SK-N-SH (cell line): ENCODE measurements at regions not wholly inside any gene's neighbourhood (a gene's known extent, or its start where the extent isn't known, plus 50 kb on each side); places are given as distances from the start of the nearest gene placed in this dataset.

Source experiments
- CTCF ChIA-PET: fragments of 300-600, 350-600 bp; formaldehyde crosslinking; extraction: SDS; loops from one replicate; lab custom pipeline; 2021; lab: Yijun Ruan, JAX
- POLR2A ChIA-PET: fragments of 350-600 bp; sonication (Branson Sonifier 250); formaldehyde crosslinking; extraction: SDS; loops from one replicate; lab custom pipeline; 2020; ENCODE audit warnings: antibody characterized with exemption, inconsistent platforms; lab: Yijun Ruan, JAX
- DNase-seq: peaks from one replicate; pipeline ENCODE4 v3.0.0; 2012
- H2AFZ ChIP-seq: fragments of 200-600 bp; sonication (generic); 2 replicates; pipeline ENCODE4 v1.8.1; 2016; ENCODE audit warnings: antibody characterized with exemption, mild to moderate bottlenecking, low read depth
- H3F3A ChIP-seq: fragments of 200-600 bp; sonication (generic); replicated peaks from 2 replicates; pipeline ENCODE3; 2016; ENCODE audit warnings: antibody characterized with exemption, mild to moderate bottlenecking; ENCODE audit not compliant: insufficient read depth
- H3K27ac ChIP-seq, 2 experiments: fragments of 200-500 bp in 1 of 2; fragments of 200-600 bp in 1 of 2; sonication (Bioruptor generic) in 1 of 2; sonication (generic), shearing (Covaris generic) in 1 of 2; 2 replicates each; pipeline versions ENCODE4 v1.5.1 to v1.6.1; 2014 to 2016; ENCODE audit warnings: low read depth in 2 of 2, inconsistent platforms in 1 of 2, low read length in 1 of 2, mild to moderate bottlenecking in 1 of 2, mixed read lengths in 1 of 2
- H3K27me3 ChIP-seq: fragments of 200-600 bp; sonication (generic), shearing (Covaris generic); 2 replicates; pipeline ENCODE4 v1.6.1; 2016; ENCODE audit warnings: mixed run types; ENCODE audit not compliant: insufficient read depth
- H3K36me3 ChIP-seq, 2 experiments: fragments of 200-500 bp in 1 of 2; fragments of 200-600 bp in 1 of 2; sonication (Bioruptor generic) in 1 of 2; sonication (generic) in 1 of 2; replicated peaks in 1 of 2; 2 replicates each; pipeline versions ENCODE3 to v1.5.1; 2014 to 2016; ENCODE audit warnings: low read length in 1 of 2, mild to moderate bottlenecking in 1 of 2; ENCODE audit not compliant: insufficient read depth in 2 of 2, control insufficient read depth in 1 of 2
- H3K4me1 ChIP-seq, 2 experiments: fragments of 200-500 bp in 1 of 2; fragments of 200-600 bp in 1 of 2; sonication (Bioruptor generic) in 1 of 2; sonication (generic), shearing (Covaris generic) in 1 of 2; 2 replicates each; pipeline versions ENCODE4 v1.5.1 to v1.6.1; 2014 to 2016; ENCODE audit warnings: low read depth in 1 of 2, low read length in 1 of 2, mixed run types in 1 of 2; ENCODE audit not compliant: insufficient read depth in 2 of 2, control insufficient read depth in 1 of 2
- H3K4me2 ChIP-seq: fragments of 200-600 bp; sonication (generic), shearing (Covaris generic); 2 replicates; pipeline ENCODE4 v1.6.1; 2017; ENCODE audit warnings: mixed run types
- H3K4me3 ChIP-seq, 2 experiments: fragments of 200-500 bp in 1 of 2; fragments of 200-600 bp in 1 of 2; sonication (Bioruptor generic) in 1 of 2; sonication (generic), shearing (Covaris generic) in 1 of 2; 2 replicates each; pipeline versions ENCODE4 v1.5.1 to v1.8.1; 2014 to 2016; ENCODE audit warnings: low read depth in 2 of 2, inconsistent platforms in 1 of 2, low read length in 1 of 2, mild to moderate bottlenecking in 1 of 2, mixed read lengths in 1 of 2, moderate library complexity in 1 of 2
- H3K79me2 ChIP-seq: fragments of 200-600 bp; sonication (generic); 2 replicates; pipeline ENCODE4 v1.8.1; 2017; ENCODE audit warnings: mild to moderate bottlenecking; ENCODE audit not compliant: insufficient read depth
- H3K9ac ChIP-seq: fragments of 200-600 bp; sonication (generic); 2 replicates; pipeline ENCODE4 v1.6.1; 2017; ENCODE audit warnings: mixed run types
- H3K9me2 ChIP-seq: fragments of 200-600 bp; sonication (generic); 2 replicates; pipeline ENCODE4 v1.6.1; 2017; ENCODE audit warnings: mixed run types
- H3K9me3 ChIP-seq: fragments of 200-600 bp; sonication (generic); 2 replicates; pipeline ENCODE4 v1.6.1; 2017; ENCODE audit warnings: mixed run types, mild to moderate bottlenecking, moderate library complexity
- H4K20me1 ChIP-seq: fragments of 200-600 bp; sonication (generic); 2 replicates; pipeline ENCODE4 v1.6.1; 2017; ENCODE audit warnings: mild to moderate bottlenecking, mixed run types; ENCODE audit not compliant: insufficient read depth
- CHD2 ChIP-seq: fragments of 150-350 bp; IDR thresholded peaks from 2 replicates; pipeline ENCODE4 v1.6.1; 2018; ENCODE audit warnings: low read length; ENCODE audit not compliant: partially characterized antibody
- ELF1 ChIP-seq: IDR thresholded peaks from 2 replicates; pipeline ENCODE4 v1.4.0; 2012
- EZH2phosphoT487 ChIP-seq: fragments of 200-600 bp; sonication (generic); IDR thresholded peaks from 2 replicates; pipeline ENCODE4 v1.6.1; 2017; ENCODE audit warnings: low read depth, mixed run types, mild to moderate bottlenecking, antibody characterized with exemption, moderate library complexity, borderline replicate concordance
- FOSL2 ChIP-seq: IDR thresholded peaks from 2 replicates; pipeline ENCODE4 v1.4.0; 2012; ENCODE audit warnings: low read depth, mild to moderate bottlenecking, moderate library complexity, borderline replicate concordance
- FOXM1 ChIP-seq: IDR thresholded peaks from 2 replicates; pipeline ENCODE4 v1.4.0; 2012; ENCODE audit warnings: low read depth, mild to moderate bottlenecking
- GATA2 ChIP-seq: sonication (generic); formaldehyde crosslinking; IDR thresholded peaks from 2 replicates; pipeline ENCODE4 v1.5.0; 2020; ENCODE audit warnings: mild to moderate bottlenecking, missing genetic modification reagents
- JUND ChIP-seq: IDR thresholded peaks from 2 replicates; pipeline ENCODE4 v1.4.0; 2012
- MXI1 ChIP-seq: IDR thresholded peaks from 2 replicates; pipeline ENCODE4 v1.6.1; 2012; ENCODE audit warnings: mild to moderate bottlenecking, low read depth, low read length, improper control_type of control experiment
- NFIC ChIP-seq: IDR thresholded peaks from 2 replicates; pipeline ENCODE4 v1.4.0; 2012; ENCODE audit warnings: borderline replicate concordance
- POLR2AphosphoS5 ChIP-seq: IDR thresholded peaks from 2 replicates; pipeline ENCODE4 v1.6.1; 2012; ENCODE audit warnings: low read depth, low read length
- RAD21 ChIP-seq: IDR thresholded peaks from 2 replicates; pipeline ENCODE4 v1.6.1; 2012; ENCODE audit warnings: mild to moderate bottlenecking, low read length
- SIN3A ChIP-seq: IDR thresholded peaks from 2 replicates; pipeline ENCODE4 v1.6.1; 2012; ENCODE audit warnings: low read depth, mild to moderate bottlenecking, low read length, moderate library complexity, borderline replicate concordance
- SMC3 ChIP-seq: IDR thresholded peaks from 2 replicates; pipeline ENCODE4 v1.6.1; 2012; ENCODE audit warnings: low read depth, low read length, improper control_type of control experiment
- TAF1 ChIP-seq: IDR thresholded peaks from 2 replicates; pipeline ENCODE4 v1.6.1; 2012; ENCODE audit warnings: low read depth, mild to moderate bottlenecking, low read length, moderate library complexity, borderline replicate concordance
- TCF12 ChIP-seq: IDR thresholded peaks from 2 replicates; pipeline ENCODE4 v1.4.0; 2012
- TEAD4 ChIP-seq: IDR thresholded peaks from 2 replicates; pipeline ENCODE4 v1.4.0; 2012; ENCODE audit warnings: mild to moderate bottlenecking, borderline replicate concordance; ENCODE audit not compliant: insufficient read depth
- WGBS: methylation state at CpG from one replicate; pipeline ENCODE4 v1.1.6; 2017; ENCODE audit warnings: low lambda C conversion rate; 5-methylcytosine and 5-hydroxymethylcytosine counted together
- TF ChIP-seq, protein P1 (sequence below): fragments of 200-600 bp; sonication (generic); IDR thresholded peaks from 2 replicates; pipeline ENCODE4 v1.6.1; 2017; ENCODE audit warnings: antibody characterized with exemption, mild to moderate bottlenecking, moderate library complexity
- TF ChIP-seq, protein P2 (sequence below): fragments of 150-350 bp; IDR thresholded peaks from 2 replicates; pipeline ENCODE4 v1.6.1; 2016; ENCODE audit warnings: mild to moderate bottlenecking, low read depth, low read length
- TF ChIP-seq, protein P3 (sequence below): IDR thresholded peaks from 2 replicates; pipeline ENCODE4 v1.4.0; 2012; ENCODE audit warnings: low read depth, borderline replicate concordance
- TF ChIP-seq, protein P4 (sequence below): fragments of 150-350 bp; IDR thresholded peaks from 2 replicates; pipeline ENCODE4 v1.6.1; 2017; ENCODE audit warnings: antibody characterized with exemption, low read length, low read depth, borderline replicate concordance

DNA sequence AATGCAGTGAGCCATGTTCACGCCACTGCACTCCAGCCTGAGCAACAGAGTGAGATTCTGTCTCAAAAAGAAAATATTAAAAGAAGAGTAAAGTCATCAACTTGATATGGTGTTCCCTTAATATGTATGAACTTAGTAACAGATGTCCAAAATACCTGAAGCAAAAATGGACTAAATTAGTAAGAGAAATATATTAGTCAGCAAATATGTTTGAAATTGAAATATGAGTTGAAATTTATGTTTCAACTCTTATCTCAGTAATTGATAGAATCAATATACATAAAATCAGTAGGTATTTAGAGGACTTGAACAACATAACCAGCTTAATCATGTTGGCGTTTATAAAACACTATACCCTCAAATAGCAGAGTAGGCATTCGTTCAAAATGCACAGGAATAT lies 668.5 kb downstream of the ISL1 start:
- Histone ChIP-seq H3K27me3 (no peaks in the 10 kb centered on the region), H3K27ac (no peak overlapping the region), H3K36me3 (no peaks in the 10 kb centered on the region), H4K20me1 (no peaks in the 10 kb centered on the region), H3K9me3 (no peaks in the 10 kb centered on the region), H3K4me3 (no peak overlapping the region), H3K9me2 (no peaks in the 10 kb centered on the region), H3K79me2 (no peaks in the 10 kb centered on the region), H3K9ac (no peak overlapping the region), H3K4me2 (no peak overlapping the region), H3F3A (no peaks in the 10 kb centered on the region), H2AFZ (no peak overlapping the region), H3K4me1 (no peaks in the 10 kb centered on the region)
- DNase-seq, result no peak
- CTCF ChIA-PET, result no interaction called here
- POLR2A ChIA-PET, result no interaction called here
- no peak for TF ChIP-seq POLR2AphosphoS5
- no peak for TF ChIP-seq SMC3
- no peak for TF ChIP-seq FOXM1
- TF ChIP-seq, protein P1, sequence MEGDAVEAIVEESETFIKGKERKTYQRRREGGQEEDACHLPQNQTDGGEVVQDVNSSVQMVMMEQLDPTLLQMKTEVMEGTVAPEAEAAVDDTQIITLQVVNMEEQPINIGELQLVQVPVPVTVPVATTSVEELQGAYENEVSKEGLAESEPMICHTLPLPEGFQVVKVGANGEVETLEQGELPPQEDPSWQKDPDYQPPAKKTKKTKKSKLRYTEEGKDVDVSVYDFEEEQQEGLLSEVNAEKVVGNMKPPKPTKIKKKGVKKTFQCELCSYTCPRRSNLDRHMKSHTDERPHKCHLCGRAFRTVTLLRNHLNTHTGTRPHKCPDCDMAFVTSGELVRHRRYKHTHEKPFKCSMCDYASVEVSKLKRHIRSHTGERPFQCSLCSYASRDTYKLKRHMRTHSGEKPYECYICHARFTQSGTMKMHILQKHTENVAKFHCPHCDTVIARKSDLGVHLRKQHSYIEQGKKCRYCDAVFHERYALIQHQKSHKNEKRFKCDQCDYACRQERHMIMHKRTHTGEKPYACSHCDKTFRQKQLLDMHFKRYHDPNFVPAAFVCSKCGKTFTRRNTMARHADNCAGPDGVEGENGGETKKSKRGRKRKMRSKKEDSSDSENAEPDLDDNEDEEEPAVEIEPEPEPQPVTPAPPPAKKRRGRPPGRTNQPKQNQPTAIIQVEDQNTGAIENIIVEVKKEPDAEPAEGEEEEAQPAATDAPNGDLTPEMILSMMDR, result no peak
- TF ChIP-seq GATA2, result no peak
- no peak for TF ChIP-seq FOSL2
- TF ChIP-seq JUND, result no peak
- no peak for TF ChIP-seq SIN3A
- TF ChIP-seq CHD2, result no peak
- TF ChIP-seq MXI1, result no peak
- no peak for TF ChIP-seq TEAD4
- no peak for TF ChIP-seq ELF1
- TF ChIP-seq, protein P2, sequence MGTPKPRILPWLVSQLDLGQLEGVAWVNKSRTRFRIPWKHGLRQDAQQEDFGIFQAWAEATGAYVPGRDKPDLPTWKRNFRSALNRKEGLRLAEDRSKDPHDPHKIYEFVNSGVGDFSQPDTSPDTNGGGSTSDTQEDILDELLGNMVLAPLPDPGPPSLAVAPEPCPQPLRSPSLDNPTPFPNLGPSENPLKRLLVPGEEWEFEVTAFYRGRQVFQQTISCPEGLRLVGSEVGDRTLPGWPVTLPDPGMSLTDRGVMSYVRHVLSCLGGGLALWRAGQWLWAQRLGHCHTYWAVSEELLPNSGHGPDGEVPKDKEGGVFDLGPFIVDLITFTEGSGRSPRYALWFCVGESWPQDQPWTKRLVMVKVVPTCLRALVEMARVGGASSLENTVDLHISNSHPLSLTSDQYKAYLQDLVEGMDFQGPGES, result no peak
- no peak for TF ChIP-seq NFIC
- TF ChIP-seq TCF12, result no peak
- TF ChIP-seq, protein P3, sequence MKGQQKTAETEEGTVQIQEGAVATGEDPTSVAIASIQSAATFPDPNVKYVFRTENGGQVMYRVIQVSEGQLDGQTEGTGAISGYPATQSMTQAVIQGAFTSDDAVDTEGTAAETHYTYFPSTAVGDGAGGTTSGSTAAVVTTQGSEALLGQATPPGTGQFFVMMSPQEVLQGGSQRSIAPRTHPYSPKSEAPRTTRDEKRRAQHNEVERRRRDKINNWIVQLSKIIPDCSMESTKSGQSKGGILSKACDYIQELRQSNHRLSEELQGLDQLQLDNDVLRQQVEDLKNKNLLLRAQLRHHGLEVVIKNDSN, result no peak
- 48% methylated on average over 3 of the region's 3 CpGs for WGBS

DNA sequence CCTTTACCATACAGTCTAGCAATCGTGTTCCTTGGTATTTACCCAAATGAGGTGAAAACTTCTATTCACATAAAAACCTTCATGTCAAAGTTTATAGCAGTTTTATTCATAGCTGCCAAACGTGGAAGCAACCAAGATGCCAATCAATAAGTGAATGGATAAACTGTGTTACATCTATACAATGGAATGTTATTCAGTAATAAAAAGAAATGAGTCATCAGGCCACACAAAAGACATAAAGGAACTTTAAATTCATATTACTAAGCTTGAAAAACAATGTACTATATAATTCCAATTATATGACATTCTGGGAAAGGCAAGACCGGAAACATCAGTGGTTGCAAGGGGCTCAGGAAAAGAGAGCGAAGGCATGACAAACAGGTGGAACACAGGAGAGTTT lies 679.9 kb downstream of the ISL1 start:
- Histone ChIP-seq H3F3A (no peaks in the 10 kb centered on the region), H3K27ac (no peak overlapping the region), H3K9ac (no peak overlapping the region), H3K79me2 (no peaks in the 10 kb centered on the region), H3K9me2 (no peaks in the 10 kb centered on the region)
- 28% methylated on average over 4 of the region's 4 CpGs for WGBS
- TF ChIP-seq FOSL2 (no peak), CHD2 (no peak), EZH2phosphoT487 (no peak), SMC3 (no peak), TAF1 (no peak), RAD21 (no peak), TEAD4 (no peak), SIN3A (no peak)
- TF ChIP-seq, protein P4, sequence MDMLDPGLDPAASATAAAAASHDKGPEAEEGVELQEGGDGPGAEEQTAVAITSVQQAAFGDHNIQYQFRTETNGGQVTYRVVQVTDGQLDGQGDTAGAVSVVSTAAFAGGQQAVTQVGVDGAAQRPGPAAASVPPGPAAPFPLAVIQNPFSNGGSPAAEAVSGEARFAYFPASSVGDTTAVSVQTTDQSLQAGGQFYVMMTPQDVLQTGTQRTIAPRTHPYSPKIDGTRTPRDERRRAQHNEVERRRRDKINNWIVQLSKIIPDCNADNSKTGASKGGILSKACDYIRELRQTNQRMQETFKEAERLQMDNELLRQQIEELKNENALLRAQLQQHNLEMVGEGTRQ, result no peak
- TF ChIP-seq, all 33 proteins: peak for 0
- CTCF ChIA-PET, result no interaction called here
- no peaks in the 10 kb centered on the region for H3K4me1 ChIP-seq
- no peaks in the 10 kb centered on the region for H3K9me3 ChIP-seq
- H3K4me2 ChIP-seq, result no peak overlapping the region
- no peak overlapping the region for H3K4me3 ChIP-seq
- no peaks in the 10 kb centered on the region for H3K36me3 ChIP-seq
- no peaks in the 10 kb centered on the region for H4K20me1 ChIP-seq
- DNase-seq, result no peak
- POLR2A ChIA-PET, result no interaction called here
- H2AFZ ChIP-seq, result no peak overlapping the region
- no peaks in the 10 kb centered on the region for H3K27me3 ChIP-seq
